EH (cell line): ENCODE measurements at regions not wholly inside any gene's neighbourhood (a gene's known extent, or its start where the extent isn't known, plus 50 kb on each side); places are given as distances from the start of the nearest gene placed in this dataset.
"Not testable (repeated sequence)": the region's sequence is repeated elsewhere in the genome, so short reads cannot be mapped to it uniquely, and the experiment has no call there.

Experiments used
- DNase-seq: peaks from one replicate; pipeline ENCODE4 v3.0.0-alpha.2; 2015; ENCODE audit warnings: low read depth

- no peak for DNase-seq
These were observed 67.4 kb downstream of the ARRDC3 start for GRCh38 chr5:91315701-91316100.

DNA sequence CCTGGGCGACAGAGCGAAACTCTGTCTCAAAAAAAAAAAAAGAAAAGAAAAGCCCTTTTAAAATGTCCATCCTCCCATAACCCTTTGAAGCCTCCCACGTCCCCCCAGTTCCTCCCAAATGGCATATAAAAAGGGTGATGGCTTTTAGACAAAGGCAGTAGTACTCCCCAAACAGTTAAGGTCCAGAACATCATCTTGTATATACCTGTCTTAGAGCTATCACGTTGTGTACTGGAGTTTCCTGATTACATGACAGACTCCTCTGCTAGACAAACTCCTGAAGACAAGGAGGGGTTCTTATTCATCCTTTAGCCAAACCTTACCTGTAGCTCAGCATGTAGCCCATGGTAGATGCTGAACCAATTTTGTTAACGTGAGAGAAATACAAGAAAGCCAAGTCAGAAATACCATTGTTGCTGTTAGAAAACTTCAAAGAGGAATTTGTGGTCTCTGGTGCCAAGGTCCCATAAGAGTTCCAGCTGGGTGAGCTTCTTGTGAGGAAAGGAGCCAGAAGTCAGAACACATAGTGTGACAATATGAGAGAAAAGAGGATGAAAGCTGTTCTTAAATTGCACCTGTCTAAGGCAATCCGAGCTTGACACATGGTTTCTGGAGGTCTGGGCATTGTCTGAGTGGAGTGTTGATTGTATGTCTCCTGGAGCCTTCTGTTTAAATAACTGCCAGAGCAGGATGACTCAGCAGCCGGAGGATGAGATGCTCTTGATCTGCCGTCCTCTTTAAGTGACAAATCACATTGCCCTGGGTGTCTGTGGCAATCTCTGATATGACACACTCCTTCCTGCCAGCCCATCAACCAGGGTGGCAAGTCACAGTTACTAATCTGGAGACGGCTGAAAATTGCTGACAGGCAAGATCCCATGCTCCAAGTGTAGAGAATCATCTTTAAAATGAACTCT, 69.1 kb downstream of the ARRDC3 start:
- DNase-seq, result peak; percentile 96

GRCh38 chr5:91312698-91313097, 70.4 kb downstream of the ARRDC3 start:
- peak; percentile 22 for DNase-seq

DNA sequence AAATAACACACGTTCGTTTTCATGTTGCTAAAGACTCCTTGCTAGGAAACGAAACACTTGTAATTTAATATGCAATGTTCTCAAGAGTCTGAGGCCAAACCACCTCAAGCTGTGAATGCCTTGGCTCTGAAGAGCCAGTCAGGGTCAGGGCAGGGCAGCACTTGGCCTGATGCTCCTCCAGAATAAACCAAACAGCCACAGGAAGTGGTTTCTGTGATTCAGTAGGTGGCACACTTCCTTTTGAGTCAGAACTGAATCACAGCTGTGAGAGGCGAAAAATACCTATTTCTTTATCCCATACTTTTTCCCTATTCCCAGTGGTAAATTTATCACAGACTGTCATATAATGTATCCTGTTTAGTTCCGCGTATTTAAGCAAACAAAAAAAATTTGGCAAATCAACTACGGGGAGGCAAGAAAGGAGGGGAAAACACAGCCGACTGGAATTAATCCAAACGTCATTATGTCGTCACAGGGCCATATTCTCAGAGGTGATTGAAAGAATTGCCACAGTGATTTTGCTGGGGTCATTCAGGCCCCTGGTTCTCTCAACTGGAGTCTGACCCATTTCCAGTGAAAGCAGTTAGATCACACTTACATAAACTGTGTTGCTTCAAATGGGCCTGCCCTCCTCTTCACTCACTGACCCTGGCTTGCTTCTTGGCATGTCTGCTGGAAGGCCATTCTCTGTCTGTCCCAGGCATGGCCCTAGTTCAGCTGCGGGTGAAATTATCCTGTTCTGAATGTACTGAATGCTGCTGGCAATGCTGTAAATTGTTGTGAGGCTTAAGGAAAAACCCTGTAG, 71.2 kb downstream of the ARRDC3 start:
- peak; percentile 99 for DNase-seq

DNA sequence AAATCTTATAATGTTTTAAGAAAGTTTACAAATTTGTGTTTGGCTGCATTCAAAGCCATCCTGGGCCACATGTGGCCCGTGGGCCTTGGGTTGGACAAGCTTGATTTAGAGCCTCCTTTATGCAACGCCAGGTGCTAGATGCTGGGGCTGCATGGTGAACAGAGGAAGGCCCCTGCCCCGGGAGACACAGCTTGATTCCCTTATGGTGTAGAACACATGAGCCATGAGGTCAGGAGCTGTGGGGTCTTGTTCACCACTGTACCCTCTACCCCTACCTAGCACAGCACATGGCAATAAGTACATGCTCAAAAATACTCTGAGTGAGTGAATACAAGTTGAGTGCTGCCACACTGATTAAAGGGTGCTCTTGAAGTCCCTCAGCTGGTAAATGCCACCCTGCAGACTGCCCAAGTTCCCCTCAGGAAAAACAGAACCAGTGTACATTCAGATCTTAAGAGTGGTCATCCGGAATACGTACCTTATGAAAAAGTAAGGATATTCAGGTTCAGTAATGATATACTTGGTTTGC, 71.9 kb downstream of the ARRDC3 start:
- no peak for DNase-seq

DNA sequence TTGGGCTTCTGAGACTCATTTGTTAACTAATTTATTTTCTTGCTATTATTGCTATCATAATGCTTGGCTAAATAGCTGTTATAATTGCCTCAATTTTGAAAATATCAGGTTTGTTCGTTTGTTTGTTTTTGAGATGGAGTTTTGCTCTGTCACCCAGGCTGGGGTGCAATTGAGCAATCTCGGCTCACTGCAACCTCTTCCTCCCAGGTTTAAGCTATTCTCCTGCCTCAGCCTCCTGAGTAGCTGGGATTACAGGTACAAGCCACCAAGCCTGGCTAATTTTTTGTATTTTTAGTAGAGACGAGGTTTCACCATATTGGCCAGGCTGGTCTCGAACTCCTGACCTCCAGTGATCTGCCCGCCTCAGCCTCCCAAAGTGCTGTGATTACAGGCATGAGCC, 75.0 kb downstream of the ARRDC3 start:
- not testable (repeated sequence) for DNase-seq

DNA sequence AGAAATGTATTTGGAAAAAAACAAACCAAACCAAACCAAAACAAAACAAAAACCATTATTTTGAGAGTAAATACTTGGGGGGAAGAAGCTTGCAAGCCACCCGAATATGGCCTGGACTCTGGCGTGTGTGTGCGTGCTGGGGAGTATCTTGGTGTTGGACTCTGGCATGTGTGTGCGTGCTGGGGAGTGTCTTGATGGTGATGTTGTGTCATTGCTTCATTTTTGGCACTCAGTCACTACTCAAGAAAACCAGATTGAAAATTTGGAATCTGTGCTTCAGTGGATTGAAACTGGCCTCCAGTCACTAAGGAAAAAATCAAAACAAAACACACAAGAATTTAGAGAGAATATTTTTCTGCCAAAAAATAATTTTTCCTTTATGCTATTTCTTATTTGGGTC, 76.1 kb downstream of the ARRDC3 start:
- peak; percentile 69 for DNase-seq

- no peak for DNase-seq
These were observed 76.6 kb downstream of the ARRDC3 start for GRCh38 chr5:91306497-91306896.

DNA sequence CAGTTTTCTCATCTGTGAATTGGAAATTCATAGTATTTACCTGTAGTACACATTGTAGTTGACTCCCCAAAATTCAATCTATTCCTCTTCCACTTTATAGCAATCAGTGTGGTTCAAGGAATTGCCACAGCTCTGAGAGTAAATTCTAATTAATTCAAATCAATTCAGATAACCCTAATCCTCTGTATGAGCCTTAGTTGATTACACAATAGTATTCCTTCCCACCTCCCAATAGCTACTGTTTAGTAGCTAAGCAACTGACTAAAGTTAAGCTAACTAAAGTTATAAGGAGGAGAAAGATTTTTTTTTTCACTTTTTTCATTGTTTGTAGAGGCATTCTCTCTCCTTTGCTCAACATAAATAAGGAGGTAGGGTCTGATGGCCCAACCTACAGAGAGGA, 77.5 kb downstream of the ARRDC3 start:
- DNase-seq, result no peak

- not testable (repeated sequence) for DNase-seq
These were observed 79.1 kb downstream of the ARRDC3 start for GRCh38 chr5:91304015-91304414.

GRCh38 chr5:91302958-91303357, 80.2 kb downstream of the ARRDC3 start:
- DNase-seq, result no peak

GRCh38 chr5:91302305-91302704, 80.8 kb downstream of the ARRDC3 start:
- no peak for DNase-seq

GRCh38 chr5:91301106-91301846, 81.8 kb downstream of the ARRDC3 start:
- DNase-seq, result peak; percentile 46

DNA sequence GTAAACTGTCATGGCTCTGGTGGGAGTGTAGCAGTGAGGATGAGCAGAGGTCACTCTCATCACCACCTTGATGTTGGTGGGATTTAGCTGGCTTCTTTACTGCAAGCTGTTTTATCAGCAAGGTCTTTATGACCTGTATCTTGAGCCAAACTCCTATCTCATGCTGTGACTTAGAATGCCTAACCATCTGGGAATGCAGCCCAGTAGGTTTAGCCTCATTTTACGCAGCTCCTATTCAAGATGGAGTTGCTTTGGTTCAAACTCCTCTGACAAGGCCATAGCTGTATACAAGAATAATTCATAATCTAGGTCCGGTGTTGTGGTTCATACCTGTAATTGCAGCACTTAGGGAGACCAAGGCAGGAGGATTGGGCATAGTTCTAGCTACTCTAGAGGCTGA, 85.1 kb downstream of the ARRDC3 start:
- DNase-seq, result no peak

DNA sequence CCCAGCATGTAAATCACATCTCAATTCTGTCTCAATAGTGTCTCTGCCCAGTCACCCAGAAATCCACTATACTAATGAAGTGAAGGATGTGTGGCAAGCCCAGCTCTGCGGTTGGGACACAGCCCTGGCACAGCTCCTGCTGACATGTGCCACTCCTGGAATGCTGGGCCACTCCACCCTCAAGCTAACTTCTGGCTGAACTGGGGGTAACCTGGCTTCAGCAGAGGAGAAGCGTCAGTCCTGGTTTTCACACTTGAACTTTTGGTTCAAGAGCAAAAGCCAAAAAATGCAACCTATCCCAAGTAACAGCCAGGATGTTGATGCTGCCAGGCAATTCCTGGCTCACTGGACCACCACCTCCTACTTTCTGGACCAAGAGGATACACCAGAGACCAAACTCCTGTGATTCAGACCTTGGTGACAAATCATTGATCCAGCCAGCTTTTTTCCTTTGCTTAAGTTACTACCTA, 86.4 kb downstream of the ARRDC3 start:
- peak; percentile 34 for DNase-seq

GRCh38 chr5:91296102-91296501, 87.0 kb downstream of the ARRDC3 start:
- not testable (repeated sequence) for DNase-seq

GRCh38 chr5:91293131-91293530, 90.0 kb downstream of the ARRDC3 start:
- DNase-seq, result peak; percentile 44

DNA sequence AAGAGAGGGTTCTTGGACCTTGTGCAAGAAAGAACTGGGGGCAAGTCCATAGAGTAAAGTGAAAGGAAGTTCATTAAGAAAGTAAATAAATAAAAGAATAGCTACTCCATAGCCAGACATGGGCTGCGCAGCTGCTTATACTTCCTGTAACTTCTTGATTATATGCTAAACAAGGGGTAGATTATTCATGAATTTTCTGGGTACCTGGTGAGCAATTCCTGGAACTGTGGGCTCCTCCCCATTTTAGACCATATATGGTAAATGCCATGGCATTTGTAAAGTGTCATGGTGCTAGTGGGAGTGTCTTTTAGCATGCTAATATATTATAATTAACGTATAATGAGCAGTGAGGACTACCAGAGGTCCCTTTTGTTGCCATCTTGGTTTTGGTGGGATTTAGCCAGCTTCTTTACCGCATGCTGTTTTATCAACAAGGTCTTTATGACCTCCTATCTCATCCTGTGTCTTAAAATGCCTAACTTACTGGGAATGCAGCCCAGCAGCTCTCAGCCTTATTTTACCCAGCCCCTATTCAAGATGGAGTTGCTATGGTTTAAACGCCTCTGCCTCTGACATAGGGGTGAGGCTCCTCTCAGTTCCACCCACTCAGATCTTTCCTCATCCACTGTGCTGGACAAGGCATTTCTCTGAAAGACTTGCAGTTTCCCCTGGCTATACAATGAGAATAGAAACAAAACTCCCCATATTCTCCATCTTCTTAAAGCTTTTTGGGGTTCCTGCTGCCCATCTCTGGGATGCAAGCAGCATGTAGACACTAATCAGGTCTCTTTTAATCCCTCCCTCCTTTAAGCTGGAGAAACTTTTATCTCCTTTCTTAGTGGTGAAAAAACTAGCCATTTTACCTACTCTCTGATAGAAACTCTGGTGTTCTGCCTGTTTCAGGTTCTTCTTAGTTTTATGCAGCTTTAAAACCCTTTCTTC, 91.2 kb downstream of the ARRDC3 start:
- DNase-seq, result no peak

DNA sequence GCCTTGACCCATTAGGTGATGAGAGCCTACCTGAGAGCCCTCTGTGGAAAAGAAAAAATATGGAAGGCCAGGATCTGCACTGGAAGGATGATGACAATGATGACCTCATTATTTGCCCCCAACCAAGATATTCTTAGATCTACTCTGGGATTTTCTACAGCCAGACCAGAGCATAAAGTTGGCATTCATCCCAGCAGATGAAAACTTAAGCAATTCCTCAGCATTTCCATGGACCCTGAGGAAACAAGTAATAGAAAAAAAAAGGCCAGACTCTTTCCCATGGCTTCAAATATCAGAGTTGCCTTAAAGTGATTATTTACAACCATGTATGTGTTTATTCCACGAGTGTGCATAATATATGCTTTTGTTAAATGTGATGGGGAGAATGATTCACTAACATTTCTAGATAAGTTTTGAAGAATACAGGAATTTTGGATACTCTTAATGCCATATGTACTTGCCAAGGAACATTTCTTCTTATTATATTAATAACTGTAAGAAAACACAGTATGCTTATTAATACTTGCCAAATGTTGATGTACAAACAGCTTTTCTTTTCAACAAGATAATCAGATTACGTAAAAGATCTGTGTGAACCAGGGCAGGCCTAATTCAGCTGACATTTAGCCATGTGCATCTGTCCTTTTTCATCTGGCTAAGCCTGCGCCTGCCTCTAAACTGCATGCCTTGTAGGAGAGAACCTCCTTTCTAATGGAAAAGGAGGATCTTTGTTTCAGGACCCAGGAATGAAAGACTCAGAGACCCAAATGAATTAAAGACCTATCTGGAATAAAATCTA, 94.8 kb downstream of the ARRDC3 start:
- DNase-seq, result peak; percentile 71

DNA sequence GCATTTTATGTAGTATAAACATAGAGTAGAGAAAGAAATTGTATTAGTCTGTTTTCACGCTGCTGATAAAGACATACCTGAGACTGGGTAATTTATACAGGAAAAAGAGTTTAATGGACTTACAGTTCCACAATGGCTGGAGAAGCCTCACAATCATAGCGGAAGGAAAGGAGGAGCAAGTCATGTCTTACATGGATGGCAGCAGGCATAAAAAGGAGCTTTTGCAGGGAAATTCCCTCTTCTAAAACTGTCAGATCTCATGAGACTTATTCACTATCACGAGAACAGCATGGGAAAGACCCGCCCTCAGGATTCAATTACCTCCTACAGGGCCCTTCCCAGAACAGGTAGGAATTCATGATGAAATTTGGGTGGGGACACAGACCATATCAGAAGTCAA, 98.1 kb downstream of the ARRDC3 start:
- not testable (repeated sequence) for DNase-seq
